HPDE6-E6E7 (cell line): ENCODE measurements at regions not wholly inside any gene's neighbourhood (a gene's known extent, or its start where the extent isn't known, plus 50 kb on each side); places are given as distances from the start of the nearest gene placed in this dataset.

Source experiments
- DNase-seq: peaks from one replicate; pipeline ENCODE4 v3.0.0; 2011; ENCODE audit warnings: missing footprints; ENCODE audit errors: extremely low spot score

DNA sequence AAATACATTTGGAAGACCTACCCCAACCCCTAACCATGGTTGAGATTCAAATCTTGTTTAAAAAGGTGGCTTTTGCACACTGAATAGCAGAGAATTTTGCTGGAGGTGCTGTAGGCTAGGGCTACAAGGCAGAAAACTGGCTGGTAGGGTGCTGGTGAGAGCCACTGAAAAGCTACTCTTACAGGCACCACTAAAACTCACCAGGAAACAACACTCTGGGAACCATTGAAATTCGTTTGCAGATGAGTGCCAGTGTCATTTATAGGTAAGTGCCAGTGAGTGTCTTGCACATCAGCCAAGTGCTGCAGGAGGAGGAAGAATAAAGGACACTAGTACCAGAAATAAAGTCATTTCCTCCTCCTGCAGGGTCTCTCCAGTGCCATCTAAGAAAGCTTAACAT, 610.2 kb downstream of the ZNF385D start:
- DNase-seq: no peak

DNA sequence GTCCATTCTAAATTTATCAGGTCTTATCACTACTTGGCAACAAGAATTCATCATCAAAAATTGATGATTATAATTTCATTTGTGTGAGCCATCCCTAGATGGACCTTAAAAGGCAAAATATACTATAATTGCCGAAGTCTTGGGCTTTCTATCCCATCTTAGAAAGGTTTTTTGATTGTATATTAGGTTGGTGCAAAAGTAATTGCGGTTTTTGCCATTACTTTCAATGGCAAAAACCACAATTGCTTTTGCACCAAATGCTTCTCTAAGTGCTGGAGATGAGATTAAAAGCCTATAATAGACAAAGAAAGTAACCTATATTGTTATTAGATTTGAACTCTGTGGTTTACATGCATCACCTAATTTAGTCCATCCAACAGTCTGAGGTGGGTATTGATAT, 612.9 kb downstream of the ZNF385D start:
- DNase-seq: no peak

- DNase-seq: no peak
Measured at GRCh38 chr3:21132896-21133295, 618.1 kb downstream of the ZNF385D start.

DNA sequence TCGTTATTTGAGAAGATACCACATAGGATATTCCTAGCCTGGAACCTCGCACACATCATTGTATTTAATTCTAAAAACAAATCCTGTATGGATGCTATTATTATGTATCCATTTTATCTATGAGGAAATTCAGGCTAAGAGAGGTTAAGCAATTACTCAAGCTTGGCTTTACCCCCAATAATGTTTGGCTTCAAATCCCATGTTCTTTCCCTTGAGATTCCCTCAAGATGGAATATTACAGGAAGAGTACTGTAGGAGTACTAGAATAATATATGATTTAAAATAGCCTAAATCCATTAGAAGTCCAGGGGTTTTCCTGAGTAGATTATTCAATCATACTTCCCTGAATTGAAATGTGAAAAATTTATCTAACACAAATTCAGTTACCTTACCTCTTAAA, 630.2 kb downstream of the ZNF385D start:
- DNase-seq: no peak

DNA sequence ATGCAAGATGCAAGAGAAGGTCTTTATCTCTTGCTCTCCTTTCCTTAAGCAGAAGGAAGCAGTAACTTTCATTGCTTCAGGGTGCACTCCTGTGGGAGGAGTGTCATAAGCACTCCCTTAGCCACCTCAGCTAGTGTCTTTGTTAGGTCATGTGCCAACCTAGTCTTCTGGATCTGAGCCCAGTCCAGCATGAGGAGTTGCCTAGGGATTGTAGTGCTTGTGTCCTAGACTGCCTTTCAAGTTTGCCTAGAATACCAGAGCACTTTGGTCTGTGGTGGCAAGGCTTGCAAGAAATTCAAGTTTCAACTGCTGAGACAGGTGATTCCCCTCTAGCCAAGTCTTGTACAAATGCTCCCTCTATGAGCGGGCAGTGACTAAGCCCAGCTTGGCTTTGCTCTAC, 633.6 kb downstream of the ZNF385D start:
- DNase-seq: peak; percentile 4

GRCh38 chr3:21109056-21109455, 642.0 kb downstream of the ZNF385D start:
- DNase-seq: no peak

- DNase-seq: no peak
Measured at GRCh38 chr3:21105784-21106183, 645.2 kb downstream of the ZNF385D start.

GRCh38 chr3:21100656-21101359, 650.2 kb downstream of the ZNF385D start:
- no peak for DNase-seq

GRCh38 chr3:21094686-21095085, 656.3 kb downstream of the ZNF385D start:
- DNase-seq: no peak

- no peak for DNase-seq
Measured at GRCh38 chr3:21073561-21073960, 677.4 kb downstream of the ZNF385D start.

DNA sequence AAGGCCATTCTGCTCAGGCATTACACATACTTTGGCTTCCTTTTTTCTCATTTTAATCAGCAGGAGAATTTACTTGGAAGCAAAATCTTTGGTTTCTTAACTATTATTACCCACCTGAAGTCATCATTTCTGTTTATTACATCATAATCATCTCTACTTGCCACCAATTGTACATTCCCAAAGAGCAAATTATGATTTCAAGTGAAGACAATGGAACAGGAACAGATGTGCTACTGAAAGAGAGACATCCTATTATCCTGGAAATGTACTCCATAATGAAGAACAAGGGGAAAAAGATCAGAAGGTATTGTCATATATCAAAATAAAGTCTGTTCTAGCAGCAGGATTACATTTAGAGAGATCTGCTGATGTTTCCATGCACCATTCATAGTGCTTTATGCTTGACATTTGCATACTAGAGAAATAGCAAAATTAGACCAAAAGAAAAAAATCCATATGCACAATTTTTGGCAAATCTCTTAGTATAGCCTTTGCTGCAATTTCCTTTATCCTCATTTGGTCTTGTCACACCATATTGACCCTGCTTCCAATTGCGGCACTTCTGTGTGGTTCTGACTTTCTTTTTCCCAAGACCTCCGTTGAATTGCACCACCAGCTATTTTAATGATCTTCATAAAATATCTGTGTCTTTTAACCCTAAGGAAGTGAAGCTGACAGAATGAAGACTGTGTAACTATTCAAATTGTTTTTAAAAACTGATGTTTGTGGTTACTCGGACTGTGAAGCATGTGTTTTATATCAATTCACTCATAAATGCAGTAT, 683.8 kb downstream of the ZNF385D start:
- no peak for DNase-seq

- DNase-seq: no peak
Measured at GRCh38 chr3:21062831-21063294, 688.1 kb downstream of the ZNF385D start.

DNA sequence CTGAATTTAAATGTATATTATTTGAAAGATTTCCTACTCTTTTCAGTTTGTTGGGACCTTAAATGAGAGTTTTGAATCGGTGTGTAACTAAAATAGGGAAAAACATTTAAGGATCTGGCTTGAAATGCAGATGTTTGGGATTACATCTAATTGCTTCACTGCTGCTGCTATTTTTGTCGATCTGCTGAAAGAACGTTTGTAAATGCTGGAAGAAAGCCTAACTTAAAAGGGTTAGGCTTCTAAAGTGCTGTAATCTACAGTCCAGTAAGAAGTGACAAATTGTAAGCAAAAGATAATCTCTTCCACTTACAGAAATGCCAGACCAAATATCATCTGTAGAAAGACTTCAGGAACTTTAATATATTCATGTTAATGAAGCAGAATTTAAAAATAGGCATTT, 691.6 kb downstream of the ZNF385D start:
- DNase-seq: no peak

DNA sequence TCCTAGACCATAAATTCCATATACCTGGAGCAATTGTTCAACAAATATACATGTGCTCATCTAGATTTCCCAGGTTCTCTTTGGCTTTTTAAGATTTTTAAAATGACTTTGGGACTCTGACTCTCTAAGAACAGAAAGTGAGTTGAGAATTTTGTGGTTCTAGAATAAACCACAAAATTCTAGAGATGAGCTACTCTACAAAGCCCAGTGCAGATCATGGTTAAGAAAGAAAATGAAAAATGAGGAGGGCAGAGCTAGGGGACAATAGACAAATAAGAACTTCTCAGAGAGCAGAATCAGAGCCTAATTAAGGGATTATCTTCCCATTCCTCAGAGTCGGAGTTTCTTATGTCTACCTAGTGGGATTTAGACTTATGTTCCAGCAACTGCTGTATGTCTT, 694.7 kb downstream of the ZNF385D start:
- no peak for DNase-seq

DNA sequence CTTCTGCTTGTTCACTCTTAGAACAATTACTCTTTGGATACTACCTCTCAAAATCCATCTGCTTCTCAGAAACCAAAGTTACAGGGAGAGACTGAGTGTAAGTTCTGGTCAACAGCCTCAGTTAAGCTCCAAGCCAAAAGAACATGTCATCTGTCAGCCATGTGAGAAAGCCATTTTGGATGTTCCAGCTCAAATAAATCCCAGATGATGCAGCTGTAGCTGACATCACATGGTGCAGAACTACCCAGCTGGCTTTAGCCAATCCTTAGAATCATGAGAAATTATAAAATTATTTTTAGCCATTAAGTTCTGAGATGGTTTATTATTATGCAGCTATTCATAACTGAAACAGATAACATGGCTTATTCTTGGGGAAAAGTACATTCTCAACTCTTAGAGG, 696.0 kb downstream of the ZNF385D start:
- DNase-seq: no peak

- DNase-seq: no peak
Measured at GRCh38 chr3:21054064-21054463, 696.9 kb downstream of the ZNF385D start.

DNA sequence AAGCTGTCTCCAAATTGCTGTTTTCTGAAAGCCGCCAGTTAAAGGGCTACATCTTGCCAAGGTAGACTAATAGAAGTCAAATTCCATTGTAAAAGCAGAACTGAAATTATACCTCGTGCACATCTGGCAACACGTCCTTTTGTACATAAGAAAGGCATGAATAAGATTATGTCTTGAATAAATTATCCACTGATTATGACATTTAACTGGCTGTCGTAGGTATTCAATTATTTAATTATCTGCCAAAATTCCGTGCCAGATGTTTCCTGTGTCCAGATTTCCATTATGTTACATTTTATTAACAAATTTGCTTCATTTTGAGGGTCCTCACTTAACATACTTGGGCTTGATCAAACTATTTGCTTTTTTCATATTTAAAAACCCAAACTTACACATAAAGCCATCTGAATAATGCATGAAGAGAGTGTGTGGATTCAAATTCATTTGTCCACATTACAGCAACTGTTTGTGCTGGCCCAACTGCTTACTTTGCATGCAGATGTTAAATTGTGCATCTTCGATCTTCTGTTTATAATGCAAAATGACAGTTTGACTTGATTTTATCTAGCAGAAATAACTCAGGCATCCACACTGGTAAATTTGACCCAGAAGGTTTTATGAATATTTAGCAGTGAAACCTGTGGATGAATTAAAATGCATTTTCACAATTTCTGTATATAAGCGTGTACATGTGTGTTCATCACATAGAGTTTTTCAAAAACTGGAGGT, 701.5 kb downstream of the ZNF385D start:
- DNase-seq: no peak

GRCh38 chr3:21043139-21043538, 707.9 kb downstream of the ZNF385D start:
- no peak for DNase-seq

DNA sequence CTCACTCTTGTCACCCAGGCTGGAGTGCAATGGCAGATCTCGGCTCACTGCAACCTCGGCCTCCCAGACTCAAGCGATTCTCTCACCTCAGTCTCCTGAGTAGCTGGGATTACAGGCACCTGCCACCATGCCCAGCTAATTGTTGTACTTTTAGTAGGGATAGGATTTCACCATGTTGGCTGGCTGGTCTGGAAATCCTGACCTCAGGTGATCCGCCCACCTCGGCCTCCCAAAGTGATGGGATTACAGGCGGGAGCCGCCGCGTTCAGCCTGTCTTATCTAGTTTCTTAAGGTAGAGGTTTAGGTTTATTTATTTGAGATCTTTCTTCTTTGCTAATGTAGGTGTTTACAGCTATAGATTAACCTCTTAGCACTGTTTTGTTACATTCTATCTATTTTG, 708.8 kb downstream of the ZNF385D start:
- no peak for DNase-seq

DNA sequence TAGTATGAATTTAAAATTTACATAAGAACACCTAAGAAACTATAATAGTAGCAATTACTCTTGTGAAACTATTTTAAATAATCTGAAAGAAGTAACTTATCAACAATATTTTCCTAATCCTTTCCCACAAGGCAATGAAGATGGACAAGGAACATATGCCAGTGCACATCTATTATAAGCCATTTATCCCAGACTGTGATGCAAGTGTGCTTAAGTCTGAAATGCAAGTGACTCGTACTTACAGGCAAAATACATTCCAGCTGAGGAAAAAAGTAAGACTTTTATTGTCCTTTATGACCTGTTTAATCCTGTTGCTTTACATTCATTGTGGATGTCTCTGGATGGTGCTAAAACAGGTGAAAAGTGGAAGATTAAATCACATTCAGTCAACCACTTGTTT, 709.4 kb downstream of the ZNF385D start:
- no peak for DNase-seq

GRCh38 chr3:21036888-21037287, 714.1 kb downstream of the ZNF385D start:
- no peak for DNase-seq

GRCh38 chr3:21028412-21028811, 722.6 kb downstream of the ZNF385D start:
- no peak for DNase-seq

DNA sequence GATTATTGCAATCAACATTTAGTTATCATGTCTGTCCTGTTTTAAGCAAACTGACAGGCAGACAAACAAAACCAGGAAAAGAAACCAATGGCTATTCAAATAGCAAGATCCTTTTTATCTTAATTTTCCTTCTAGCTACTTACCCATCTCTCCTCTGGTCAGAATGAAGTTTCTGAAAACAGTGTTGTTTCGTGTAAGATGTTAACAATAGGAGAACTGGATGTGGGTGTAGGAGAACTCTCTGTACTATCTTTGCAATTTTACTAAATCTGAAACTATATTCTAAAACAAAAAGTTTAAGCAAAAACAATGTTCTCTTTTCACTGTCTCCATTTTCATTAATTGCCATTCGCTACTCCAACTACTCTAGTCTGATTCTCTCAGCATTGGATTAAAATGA, 726.4 kb downstream of the ZNF385D start:
- DNase-seq: no peak
